ENCODE measurements at regions not wholly inside any gene's neighbourhood (a gene's known extent, or its start where the extent isn't known, plus 50 kb on each side); places are given as distances from the start of the nearest gene placed in this dataset.

DNA sequence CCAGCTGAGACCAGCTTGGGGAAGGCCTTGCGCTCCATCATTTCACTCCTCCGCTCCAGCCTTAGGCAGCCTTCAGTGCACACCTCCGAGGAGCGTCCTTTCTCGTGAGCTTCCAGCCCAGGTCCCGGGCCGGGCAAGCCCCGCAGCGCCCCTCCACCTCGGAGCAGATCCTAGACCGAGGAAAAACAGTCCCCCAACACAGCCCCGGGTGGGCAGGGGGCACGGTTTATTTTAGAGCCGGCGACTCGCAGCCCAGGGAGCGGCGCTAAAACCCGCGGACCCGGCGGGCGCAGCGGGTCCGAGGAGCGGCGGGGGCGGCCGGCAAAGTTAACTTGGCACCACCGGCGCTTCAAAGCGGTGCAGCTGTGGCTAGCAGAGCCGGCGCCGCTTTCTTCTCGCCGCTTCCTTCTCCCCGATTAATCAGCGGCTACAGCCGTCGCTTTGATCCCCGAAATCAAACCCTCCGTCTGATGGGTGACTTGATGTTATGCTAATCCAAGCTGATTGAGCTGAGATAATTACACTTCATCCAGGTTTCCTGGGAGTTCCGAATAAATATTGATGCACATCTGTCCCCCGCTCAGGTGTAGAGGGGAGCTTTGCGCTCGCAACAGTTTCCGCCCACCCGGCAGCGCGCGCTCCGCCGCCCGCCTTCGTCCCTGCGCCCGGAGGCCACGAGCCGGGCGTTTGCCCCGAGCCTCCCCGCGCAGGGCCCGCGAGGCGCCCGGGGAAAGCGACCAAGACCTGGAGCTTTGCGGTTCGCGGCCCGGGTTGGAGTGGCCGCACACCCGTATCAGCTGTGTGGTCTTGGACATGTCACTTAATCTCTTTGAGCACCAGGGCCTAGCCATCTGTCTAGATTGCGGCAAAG lies 192.7 kb downstream of the BUD13 start (continued):
- TF ChIP-seq, protein P1, sequence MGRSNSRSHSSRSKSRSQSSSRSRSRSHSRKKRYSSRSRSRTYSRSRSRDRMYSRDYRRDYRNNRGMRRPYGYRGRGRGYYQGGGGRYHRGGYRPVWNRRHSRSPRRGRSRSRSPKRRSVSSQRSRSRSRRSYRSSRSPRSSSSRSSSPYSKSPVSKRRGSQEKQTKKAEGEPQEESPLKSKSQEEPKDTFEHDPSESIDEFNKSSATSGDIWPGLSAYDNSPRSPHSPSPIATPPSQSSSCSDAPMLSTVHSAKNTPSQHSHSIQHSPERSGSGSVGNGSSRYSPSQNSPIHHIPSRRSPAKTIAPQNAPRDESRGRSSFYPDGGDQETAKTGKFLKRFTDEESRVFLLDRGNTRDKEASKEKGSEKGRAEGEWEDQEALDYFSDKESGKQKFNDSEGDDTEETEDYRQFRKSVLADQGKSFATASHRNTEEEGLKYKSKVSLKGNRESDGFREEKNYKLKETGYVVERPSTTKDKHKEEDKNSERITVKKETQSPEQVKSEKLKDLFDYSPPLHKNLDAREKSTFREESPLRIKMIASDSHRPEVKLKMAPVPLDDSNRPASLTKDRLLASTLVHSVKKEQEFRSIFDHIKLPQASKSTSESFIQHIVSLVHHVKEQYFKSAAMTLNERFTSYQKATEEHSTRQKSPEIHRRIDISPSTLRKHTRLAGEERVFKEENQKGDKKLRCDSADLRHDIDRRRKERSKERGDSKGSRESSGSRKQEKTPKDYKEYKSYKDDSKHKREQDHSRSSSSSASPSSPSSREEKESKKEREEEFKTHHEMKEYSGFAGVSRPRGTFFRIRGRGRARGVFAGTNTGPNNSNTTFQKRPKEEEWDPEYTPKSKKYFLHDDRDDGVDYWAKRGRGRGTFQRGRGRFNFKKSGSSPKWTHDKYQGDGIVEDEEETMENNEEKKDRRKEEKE (IDR thresholded peaks at IDR 0.05): no peak
- TF ChIP-seq FOSL2 (CRISPR knock-in tag; IDR thresholded peaks at IDR 0.05): peak; percentile 47
- TF ChIP-seq, protein P2, sequence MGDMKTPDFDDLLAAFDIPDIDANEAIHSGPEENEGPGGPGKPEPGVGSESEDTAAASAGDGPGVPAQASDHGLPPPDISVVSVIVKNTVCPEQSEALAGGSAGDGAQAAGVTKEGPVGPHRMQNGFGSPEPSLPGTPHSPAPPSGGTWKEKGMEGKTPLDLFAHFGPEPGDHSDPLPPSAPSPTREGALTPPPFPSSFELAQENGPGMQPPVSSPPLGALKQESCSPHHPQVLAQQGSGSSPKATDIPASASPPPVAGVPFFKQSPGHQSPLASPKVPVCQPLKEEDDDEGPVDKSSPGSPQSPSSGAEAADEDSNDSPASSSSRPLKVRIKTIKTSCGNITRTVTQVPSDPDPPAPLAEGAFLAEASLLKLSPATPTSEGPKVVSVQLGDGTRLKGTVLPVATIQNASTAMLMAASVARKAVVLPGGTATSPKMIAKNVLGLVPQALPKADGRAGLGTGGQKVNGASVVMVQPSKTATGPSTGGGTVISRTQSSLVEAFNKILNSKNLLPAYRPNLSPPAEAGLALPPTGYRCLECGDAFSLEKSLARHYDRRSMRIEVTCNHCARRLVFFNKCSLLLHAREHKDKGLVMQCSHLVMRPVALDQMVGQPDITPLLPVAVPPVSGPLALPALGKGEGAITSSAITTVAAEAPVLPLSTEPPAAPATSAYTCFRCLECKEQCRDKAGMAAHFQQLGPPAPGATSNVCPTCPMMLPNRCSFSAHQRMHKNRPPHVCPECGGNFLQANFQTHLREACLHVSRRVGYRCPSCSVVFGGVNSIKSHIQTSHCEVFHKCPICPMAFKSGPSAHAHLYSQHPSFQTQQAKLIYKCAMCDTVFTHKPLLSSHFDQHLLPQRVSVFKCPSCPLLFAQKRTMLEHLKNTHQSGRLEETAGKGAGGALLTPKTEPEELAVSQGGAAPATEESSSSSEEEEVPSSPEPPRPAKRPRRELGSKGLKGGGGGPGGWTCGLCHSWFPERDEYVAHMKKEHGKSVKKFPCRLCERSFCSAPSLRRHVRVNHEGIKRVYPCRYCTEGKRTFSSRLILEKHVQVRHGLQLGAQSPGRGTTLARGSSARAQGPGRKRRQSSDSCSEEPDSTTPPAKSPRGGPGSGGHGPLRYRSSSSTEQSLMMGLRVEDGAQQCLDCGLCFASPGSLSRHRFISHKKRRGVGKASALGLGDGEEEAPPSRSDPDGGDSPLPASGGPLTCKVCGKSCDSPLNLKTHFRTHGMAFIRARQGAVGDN (CRISPR knock-in tag; IDR thresholded peaks at IDR 0.05): peak; percentile 40
- TF ChIP-seq ZFP62 (CRISPR knock-in tag; IDR thresholded peaks at IDR 0.05): no peak
- TF ChIP-seq BCL6 (CRISPR knock-in tag; IDR thresholded peaks at IDR 0.05): peak; percentile 25; the same call in 1 of the 2 replicates
- TF ChIP-seq HNRNPLL (IDR thresholded peaks at IDR 0.05; ENCODE audit: low read depth, low read length, poor library complexity, severe bottlenecking): peak; percentile 54

Measured in HepG2 (cell line).